ENCODE measurements at regions not wholly inside any gene's neighbourhood (a gene's known extent, or its start where the extent isn't known, plus 50 kb on each side); places are given as distances from the start of the nearest gene placed in this dataset.
"Not testable (repeated sequence)": the region's sequence is repeated elsewhere in the genome, so short reads cannot be mapped to it uniquely, and the experiment has no call there.

GRCh38 chr18:1542230-1542774 lies 637.6 kb downstream of the ADCYAP1 start:
- no peak for DNase-seq (ENCODE audit: low spot score)
- H3K9me3 Mint-ChIP-seq (ENCODE audit: low read depth): no peaks in the 10 kb centered on the region
- H3K27ac Mint-ChIP-seq (ENCODE audit: unreplicated experiment): no peak overlapping the region
- no peak overlapping the region for H3K4me3 Mint-ChIP-seq (ENCODE audit: unreplicated experiment)
- H3K36me3 Mint-ChIP-seq (ENCODE audit: low read depth): no peaks in the 10 kb centered on the region
- TF ChIP-seq CTCF (IDR thresholded peaks at IDR 0.05): no peak
- H3K27me3 Mint-ChIP-seq (ENCODE audit: low read depth): no peaks in the 10 kb centered on the region
- H3K4me1 Mint-ChIP-seq (ENCODE audit: low read depth): no peaks in the 10 kb centered on the region

DNA sequence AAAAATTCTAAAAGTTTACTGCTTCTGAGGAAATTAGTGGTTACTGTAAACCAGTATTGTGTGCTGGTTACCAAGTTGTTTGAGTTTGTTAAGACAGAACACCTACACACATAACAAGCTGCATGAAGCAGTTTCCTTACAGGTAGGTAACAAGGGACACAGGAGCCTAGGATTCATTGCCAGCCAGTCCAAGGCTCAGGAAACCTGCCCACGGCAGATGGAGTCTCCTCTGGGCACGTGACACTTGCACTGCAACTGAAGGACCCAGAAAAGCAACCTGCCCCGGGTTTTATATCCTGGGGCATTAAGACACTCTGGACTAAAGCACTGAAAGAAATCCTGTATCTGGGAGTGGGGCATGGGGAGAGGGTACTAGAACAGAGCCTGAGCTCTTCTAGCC lies 639.3 kb downstream of the ADCYAP1 start:
- H3K27me3 Mint-ChIP-seq (ENCODE audit: low read depth): no peaks in the 10 kb centered on the region
- no peaks in the 10 kb centered on the region for H3K9me3 Mint-ChIP-seq (ENCODE audit: low read depth)
- H3K27ac Mint-ChIP-seq (ENCODE audit: unreplicated experiment): no peak overlapping the region
- H3K4me1 Mint-ChIP-seq (ENCODE audit: low read depth): no peaks in the 10 kb centered on the region
- no peak for DNase-seq (ENCODE audit: low spot score)
- TF ChIP-seq CTCF (IDR thresholded peaks at IDR 0.05): no peak
- H3K36me3 Mint-ChIP-seq (ENCODE audit: low read depth): no peaks in the 10 kb centered on the region
- H3K4me3 Mint-ChIP-seq (ENCODE audit: unreplicated experiment): no peak overlapping the region

DNA sequence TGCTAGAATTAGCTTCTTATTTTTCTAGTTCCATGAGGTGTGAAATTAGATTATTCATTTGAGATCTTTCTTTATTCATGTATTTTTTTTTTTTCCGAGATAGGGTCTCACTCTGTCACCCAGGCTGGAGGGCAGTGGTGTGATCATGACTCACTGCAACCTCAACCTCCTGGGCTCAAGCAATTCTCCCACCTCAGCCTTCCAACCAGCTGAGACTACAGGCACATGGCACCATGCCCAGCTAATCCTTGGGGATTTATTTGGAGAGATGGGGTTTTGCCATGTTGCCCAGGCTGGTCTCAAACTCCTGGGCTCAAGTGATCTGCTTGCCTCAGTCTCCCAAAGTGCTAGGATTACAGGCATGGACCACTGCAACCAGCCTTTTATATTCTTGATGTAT lies 653.0 kb downstream of the ADCYAP1 start:
- H3K4me1 Mint-ChIP-seq (ENCODE audit: low read depth); H3K27me3 Mint-ChIP-seq (ENCODE audit: low read depth); H3K4me3 Mint-ChIP-seq (ENCODE audit: unreplicated experiment); H3K27ac Mint-ChIP-seq (ENCODE audit: unreplicated experiment); DNase-seq (ENCODE audit: low spot score); H3K9me3 Mint-ChIP-seq (ENCODE audit: low read depth); H3K36me3 Mint-ChIP-seq (ENCODE audit: low read depth): not testable (repeated sequence)

DNA sequence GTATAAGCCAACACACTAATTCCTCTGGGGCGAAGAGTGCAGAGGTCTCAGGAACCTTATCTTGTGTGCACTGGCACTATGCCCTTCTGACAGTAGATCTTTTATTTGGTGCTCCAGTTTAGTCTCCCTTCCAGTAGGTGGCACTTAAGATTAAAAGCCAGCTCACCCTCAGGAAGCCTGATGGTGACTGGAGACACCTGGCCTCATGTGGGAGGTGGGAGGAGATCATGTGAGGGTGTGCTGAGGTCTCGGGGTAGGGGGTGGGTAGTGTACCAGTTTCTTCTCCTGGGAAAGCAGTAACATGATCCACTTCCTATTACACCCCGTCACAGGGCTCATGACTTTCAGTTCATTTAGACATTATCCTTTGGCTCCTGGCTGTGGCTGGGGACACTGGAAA lies 654.9 kb downstream of the ADCYAP1 start:
- TF ChIP-seq CTCF (IDR thresholded peaks at IDR 0.05): no peak
- no peak for DNase-seq (ENCODE audit: low spot score)
- H3K4me3 Mint-ChIP-seq (ENCODE audit: unreplicated experiment): no peak overlapping the region
- H3K27ac Mint-ChIP-seq (ENCODE audit: unreplicated experiment): no peak overlapping the region
- no peaks in the 10 kb centered on the region for H3K27me3 Mint-ChIP-seq (ENCODE audit: low read depth)
- H3K36me3 Mint-ChIP-seq (ENCODE audit: low read depth): no peaks in the 10 kb centered on the region
- no peaks in the 10 kb centered on the region for H3K4me1 Mint-ChIP-seq (ENCODE audit: low read depth)
- peaks cover 4% of the 10 kb centered on the region for H3K9me3 Mint-ChIP-seq (ENCODE audit: low read depth)

DNA sequence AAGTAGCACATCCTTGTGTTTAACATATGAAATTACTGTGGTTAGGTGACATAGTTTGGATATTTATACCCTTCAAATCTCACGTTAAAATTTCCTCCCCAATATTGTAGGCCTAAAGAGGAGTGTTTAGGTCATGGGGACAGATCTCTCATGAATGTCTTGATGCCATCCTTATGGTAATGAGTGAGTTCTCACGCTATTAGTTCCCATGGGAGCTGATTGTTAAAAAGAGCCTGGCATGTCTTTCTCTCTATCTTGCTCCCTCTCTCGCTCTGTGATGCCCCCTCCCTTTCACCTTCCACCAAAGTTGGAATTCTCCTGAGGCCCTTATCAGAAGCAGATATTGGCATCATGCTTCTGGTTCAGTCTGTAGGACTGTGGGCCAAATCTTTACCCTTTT lies 660.1 kb downstream of the ADCYAP1 start:
- Mint-ChIP-seq H3K9me3 (ENCODE audit: low read depth) (no peaks in the 10 kb centered on the region), H3K36me3 (ENCODE audit: low read depth) (no peaks in the 10 kb centered on the region), H3K27ac (ENCODE audit: unreplicated experiment) (no peak overlapping the region), H3K27me3 (ENCODE audit: low read depth) (no peaks in the 10 kb centered on the region), H3K4me1 (ENCODE audit: low read depth) (no peaks in the 10 kb centered on the region), H3K4me3 (ENCODE audit: unreplicated experiment) (no peak overlapping the region)
- DNase-seq (ENCODE audit: low spot score): no peak
- no peak for TF ChIP-seq CTCF (IDR thresholded peaks at IDR 0.05)

DNA sequence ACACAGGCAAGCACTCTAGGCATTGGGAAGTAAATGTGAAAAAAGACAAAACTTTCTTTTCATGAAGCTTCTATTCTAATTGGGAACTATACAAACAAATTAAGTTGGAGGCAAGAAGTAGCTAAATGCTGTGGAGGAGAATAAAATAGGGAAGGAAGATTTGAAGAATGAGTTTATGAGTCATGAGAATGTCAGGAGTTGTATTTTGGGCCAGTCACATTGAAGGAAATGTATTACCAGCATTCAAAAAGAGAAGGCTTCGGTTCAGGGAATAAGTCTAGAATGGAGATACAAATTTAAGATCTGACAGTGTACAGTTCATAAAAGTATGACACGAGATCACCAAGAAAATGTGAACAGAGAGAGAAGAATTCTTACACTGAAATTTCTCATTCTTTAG lies 666.5 kb downstream of the ADCYAP1 start:
- Mint-ChIP-seq H3K9me3 (ENCODE audit: low read depth) (no peaks in the 10 kb centered on the region), H3K27ac (ENCODE audit: unreplicated experiment) (no peak overlapping the region), H3K27me3 (ENCODE audit: low read depth) (peaks cover 3% of the 10 kb centered on the region), H3K36me3 (ENCODE audit: low read depth) (no peaks in the 10 kb centered on the region), H3K4me3 (ENCODE audit: unreplicated experiment) (no peak overlapping the region), H3K4me1 (ENCODE audit: low read depth) (no peaks in the 10 kb centered on the region)
- DNase-seq (ENCODE audit: low spot score): no peak
- TF ChIP-seq CTCF (IDR thresholded peaks at IDR 0.05): no peak
